HG02981 (cell line): ENCODE measurements at regions not wholly inside any gene's neighbourhood (a gene's known extent, or its start where the extent isn't known, plus 50 kb on each side); places are given as distances from the start of the nearest gene placed in this dataset.

Source experiments
- ATAC-seq: cut with Tn5 transposase; IDR thresholded peaks from one replicate; pipeline ENCODE4 v1.9.1; 2021; ENCODE audit warnings: mild to moderate bottlenecking, moderate library complexity; ENCODE audit not compliant: unreplicated experiment

- ATAC-seq: no peak
These were observed 1376.0 kb downstream of the MAT2B start for GRCh38 chr5:164881442-164881841.

GRCh38 chr5:164885179-164885578 is 1379.8 kb downstream of the MAT2B start:
- no peak for ATAC-seq

DNA sequence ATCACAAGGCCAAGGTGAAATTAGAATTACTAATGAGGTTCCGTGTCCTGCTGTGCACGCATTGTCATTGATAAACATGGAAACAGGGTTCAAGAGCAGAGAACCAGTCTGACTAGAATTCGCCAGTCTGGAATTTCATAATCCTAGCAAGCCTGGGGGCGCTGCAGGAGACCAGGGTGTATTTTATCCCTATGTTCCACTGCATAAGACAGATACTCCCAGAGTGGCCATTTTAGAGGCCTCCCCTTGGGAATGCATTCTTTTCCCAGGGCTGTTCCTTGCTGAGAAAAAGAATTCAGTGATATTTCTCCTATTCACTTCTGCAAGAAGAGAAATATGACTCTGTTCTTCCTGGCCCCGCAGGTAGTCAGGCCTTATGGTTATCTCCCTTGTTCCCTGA is 1387.7 kb downstream of the MAT2B start:
- no peak for ATAC-seq

- no peak for ATAC-seq
These were observed 1393.3 kb downstream of the MAT2B start for GRCh38 chr5:164898705-164899104.

DNA sequence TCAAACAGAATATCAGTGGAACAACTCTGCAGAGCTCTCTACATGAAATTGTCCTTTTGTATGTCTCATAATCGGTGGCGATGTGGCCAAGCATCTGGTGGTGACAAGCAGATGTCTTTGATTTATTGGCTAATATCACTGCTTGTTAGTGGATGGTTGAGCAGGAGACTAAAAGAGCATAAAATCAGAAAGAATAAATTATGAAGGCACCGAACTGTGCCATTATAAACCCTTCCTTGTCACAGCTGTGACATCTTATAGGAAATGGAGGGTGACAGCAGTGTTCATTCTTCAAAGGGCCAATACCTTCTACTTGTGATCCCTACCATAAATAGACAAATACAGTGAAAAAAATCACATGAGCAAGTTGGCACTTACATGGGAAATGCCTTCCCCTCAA is 1404.3 kb downstream of the MAT2B start:
- no peak for ATAC-seq

GRCh38 chr5:164921722-164922121 is 1416.3 kb downstream of the MAT2B start:
- no peak for ATAC-seq

DNA sequence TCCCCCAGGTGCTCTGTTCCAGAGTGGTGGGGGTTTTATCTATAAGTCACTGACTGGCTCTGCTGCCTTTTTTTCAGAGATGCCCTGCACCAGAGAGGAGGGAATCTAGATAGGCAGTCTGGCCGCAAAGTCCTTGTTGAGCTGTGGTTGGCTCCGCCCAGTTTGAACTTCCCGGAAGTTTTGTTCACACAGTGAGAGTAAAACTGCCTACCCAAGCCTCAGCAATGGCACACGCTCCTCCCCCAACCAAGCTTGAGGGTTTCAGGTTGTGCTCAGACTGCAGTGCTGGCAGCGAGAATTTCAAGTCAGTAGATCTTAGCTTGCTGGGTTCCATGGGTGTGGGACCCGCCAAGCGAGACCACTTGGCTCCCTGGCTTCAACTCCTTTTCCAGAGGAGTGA is 1428.6 kb downstream of the MAT2B start:
- no peak for ATAC-seq

DNA sequence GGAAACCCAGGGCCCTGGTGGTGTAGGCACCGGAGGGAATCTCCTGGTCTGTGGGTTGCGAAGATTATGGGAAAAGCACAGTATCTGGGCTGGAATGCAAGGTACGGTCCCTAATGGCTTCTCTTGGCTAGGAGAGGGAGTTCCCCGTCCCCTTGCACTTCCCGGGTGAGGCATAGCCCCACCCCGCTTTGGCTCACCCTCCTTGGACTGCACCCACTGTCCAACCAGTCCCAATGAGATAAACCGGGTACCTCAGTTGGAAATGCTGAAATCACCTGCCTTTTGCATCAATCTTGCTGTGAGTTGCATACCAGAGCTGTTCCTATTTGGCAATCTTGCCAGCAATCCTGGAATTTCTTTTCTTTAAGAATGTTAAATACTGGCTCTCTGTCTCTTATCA is 1429.1 kb downstream of the MAT2B start:
- no peak for ATAC-seq

GRCh38 chr5:164941132-164941531 is 1435.7 kb downstream of the MAT2B start:
- no peak for ATAC-seq

DNA sequence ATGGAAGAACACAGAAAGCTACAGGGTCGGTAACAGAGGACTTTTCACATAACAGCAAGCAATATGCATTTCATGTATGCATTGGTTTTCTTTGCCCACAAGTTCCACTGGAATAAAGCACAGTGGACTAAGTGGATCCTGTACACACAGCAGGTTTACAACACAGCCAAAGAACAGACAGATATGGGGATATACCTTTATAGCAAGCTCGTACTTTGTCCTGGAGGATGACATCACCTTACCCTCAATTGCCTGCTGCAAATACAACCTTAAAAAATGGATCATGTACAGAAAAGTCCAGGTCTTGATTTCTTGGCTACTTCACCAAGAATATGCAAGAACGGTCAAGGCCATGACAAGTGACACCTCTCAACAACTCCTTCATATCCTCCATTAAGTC is 1445.5 kb downstream of the MAT2B start:
- ATAC-seq: no peak

GRCh38 chr5:164951570-164951969 is 1446.2 kb downstream of the MAT2B start:
- ATAC-seq: no peak

DNA sequence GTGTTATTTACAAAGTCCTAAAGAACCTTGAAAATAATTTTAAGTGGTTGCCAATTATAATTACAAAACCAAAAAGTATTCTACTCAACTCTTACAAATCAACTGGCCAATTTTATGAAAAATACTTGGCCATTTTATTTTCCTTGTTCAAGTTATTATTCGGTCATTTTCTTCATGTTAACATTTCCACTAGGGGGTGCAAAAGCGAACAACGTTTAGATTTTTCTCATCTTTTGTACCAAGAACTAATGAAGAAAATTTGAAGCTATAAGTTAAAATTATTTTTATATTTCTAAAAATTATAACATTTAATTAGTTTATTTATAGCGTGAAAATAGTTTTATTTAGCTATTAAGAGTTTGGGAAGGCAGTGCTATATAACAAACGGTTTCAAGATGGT is 1453.3 kb downstream of the MAT2B start:
- no peak for ATAC-seq

DNA sequence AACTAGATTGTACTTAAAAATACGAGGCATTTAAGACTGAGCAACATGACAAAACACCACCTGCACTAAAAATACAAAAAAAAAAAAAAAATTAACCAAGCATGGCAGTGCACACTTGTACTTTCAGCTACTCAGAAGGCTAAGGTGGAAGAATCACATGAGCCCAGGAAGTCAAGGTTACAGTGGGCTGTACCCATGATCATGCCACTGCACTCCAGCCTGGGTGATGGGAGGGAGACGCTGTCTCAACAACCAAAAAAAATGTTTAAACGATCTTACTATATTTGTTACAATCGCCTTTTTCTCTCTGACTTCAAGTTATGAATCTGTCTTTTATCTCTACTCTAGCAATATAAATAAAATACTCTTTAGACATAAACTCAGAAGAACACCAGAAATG is 1454.3 kb downstream of the MAT2B start:
- ATAC-seq: no peak

- no peak for ATAC-seq
These were observed 1457.0 kb downstream of the MAT2B start for GRCh38 chr5:164962329-164962961.

- no peak for ATAC-seq
These were observed 1461.2 kb downstream of the MAT2B start for GRCh38 chr5:164966611-164967010.

DNA sequence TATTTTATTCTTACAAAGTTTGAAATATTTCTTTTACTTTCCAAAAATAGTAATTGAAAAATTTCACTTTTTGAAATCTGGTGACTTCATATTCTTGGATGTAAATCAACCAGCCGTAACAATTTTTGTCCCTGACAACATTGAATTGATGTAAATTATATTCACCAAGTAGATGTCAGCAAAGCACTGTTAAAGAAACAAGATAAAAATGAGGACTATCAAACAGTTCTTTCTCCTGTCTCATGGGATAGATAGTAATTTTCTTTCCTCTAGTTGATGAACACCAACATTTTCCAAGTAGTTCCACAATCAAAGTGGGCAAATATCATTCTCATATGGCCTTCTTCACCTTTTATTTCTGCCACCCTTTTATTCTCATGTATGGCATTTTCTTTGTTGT is 1461.9 kb downstream of the MAT2B start:
- ATAC-seq: no peak

DNA sequence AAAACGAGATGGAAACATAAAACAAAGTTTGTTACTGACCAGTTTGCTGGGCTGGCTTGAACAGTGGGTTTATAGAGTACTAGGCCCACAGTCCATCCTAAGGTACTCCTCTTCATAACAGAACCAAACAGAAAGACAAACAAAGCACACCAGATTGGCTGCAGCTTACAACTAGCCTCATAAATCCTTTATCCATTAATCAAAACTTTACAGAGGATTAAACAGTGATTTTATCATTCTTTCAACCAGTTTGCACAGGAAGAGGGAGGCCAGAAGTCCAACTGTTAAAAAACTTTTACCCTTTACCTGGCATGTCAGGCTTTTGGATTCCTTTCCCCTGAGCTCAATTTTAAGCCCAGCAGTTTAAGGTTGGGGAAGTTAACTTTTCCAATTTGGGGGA is 1467.6 kb downstream of the MAT2B start:
- no peak for ATAC-seq

- ATAC-seq: no peak
These were observed 1470.6 kb downstream of the MAT2B start for GRCh38 chr5:164975986-164976385.

DNA sequence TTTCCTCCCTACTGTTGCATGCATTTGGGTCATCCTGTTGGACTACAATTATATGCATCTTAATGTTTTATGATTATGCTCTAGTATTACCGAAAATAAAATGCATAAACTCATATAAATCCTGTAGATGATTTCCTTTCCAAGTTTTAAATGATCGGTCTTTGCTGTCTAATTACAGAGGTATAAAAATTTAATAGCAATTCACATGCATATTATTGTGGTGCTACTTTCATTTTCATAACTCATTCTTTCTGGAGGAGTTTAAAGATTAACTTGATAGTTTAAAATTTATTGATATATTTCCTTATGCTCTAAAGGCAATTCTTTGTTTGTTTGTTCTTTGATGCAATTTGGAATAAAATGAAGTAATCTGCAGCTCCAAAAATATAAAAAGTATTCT is 1475.1 kb downstream of the MAT2B start:
- no peak for ATAC-seq

- ATAC-seq: no peak
These were observed 1492.7 kb downstream of the MAT2B start for GRCh38 chr5:164998142-164998541.

- no peak for ATAC-seq
These were observed 1493.2 kb downstream of the MAT2B start for GRCh38 chr5:164998590-164998989.

DNA sequence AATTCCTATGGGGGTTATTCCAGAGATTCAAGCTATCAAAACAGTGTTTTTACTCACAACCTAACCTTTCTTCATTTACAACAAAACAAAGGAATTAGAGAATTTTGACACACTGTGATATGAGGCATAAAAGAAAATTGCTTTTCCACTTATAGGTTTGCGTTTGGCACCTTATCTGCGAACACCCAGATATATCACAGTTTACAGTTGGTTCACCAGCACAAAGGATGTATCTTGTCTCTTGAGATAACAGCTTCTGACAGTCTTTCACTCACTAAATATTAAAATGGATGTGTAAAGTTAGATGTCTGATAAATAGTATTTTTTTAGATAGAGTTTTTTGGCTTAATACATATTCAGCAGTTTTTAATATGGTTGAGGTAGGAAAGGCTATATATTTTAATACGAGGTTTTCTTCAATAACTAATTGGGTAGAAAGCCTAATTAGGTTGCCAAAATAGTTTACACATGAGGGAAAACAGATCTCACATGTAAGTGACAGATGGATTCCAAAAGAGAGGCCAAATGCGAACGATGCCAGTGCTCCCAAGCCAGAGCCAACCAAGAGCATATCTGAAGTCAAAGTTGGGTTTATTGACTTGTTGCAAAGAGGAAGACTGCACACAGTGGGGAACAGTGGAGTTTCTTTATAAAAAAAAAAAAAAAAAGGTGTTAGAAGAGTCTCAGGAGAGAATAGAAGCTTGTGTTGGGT is 1495.2 kb downstream of the MAT2B start:
- no peak for ATAC-seq

DNA sequence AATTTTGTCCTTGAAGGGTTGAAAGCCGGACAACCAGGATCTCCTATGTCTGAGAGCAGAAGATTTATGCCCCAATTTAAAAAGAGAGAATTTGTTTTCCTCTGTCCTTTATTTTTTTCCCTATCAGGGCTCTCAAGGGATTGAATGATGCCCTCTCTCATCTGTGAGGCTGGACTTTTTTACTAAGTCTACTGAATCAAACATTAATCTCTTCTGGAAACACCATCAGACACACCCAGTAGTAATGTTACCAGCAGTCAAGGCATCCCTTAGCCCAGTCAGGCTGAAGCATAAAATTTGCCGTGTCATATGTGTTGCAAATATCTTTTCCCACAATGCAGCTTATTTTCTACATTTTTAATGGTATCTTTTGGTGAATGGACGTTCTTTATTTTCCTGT is 1497.9 kb downstream of the MAT2B start:
- ATAC-seq: no peak
